ENCODE measurements at regions not wholly inside any gene's neighbourhood (a gene's known extent, or its start where the extent isn't known, plus 50 kb on each side); places are given as distances from the start of the nearest gene placed in this dataset.
A peak's percentile ranks its signal among the peaks of the same experiment; 100 is the strongest.

GRCh38 chr3:31008994-31009393 lies 114.5 kb upstream of the GADL1 start:
- DNase-seq, result no peak

GRCh38 chr3:31009881-31010280 lies 115.4 kb upstream of the GADL1 start:
- no peak for DNase-seq

GRCh38 chr3:31010491-31010890 lies 116.0 kb upstream of the GADL1 start:
- no peak for DNase-seq

GRCh38 chr3:31011380-31011779 lies 116.9 kb upstream of the GADL1 start:
- no peak for DNase-seq

- no peak for DNase-seq
Observed at GRCh38 chr3:31013090-31013489, 118.6 kb upstream of the GADL1 start.

GRCh38 chr3:31013843-31014242 lies 119.4 kb upstream of the GADL1 start:
- no peak for DNase-seq

- no peak for DNase-seq
Observed at GRCh38 chr3:31014317-31015040, 120.0 kb upstream of the GADL1 start.

GRCh38 chr3:31016196-31016595 lies 121.7 kb upstream of the GADL1 start:
- DNase-seq, result no peak

- no peak for DNase-seq
Observed at GRCh38 chr3:31022716-31023115, 128.3 kb upstream of the GADL1 start.

- DNase-seq, result no peak
Observed at GRCh38 chr3:31025541-31025940, 131.1 kb upstream of the GADL1 start.

- no peak for DNase-seq
Observed at GRCh38 chr3:31027191-31027761, 132.8 kb upstream of the GADL1 start.

- DNase-seq, result no peak
Observed at GRCh38 chr3:31027914-31028313, 133.5 kb upstream of the GADL1 start.

- no peak for DNase-seq
Observed at GRCh38 chr3:31028766-31029165, 134.3 kb upstream of the GADL1 start.

- peak; percentile 35 for DNase-seq
Observed at GRCh38 chr3:31029706-31030105, 135.2 kb upstream of the GADL1 start.

- DNase-seq, result no peak
Observed at GRCh38 chr3:31035681-31036080, 141.2 kb upstream of the GADL1 start.

GRCh38 chr3:31038086-31038739 lies 143.8 kb upstream of the GADL1 start:
- DNase-seq, result no peak

GRCh38 chr3:31039145-31039544 lies 144.7 kb upstream of the GADL1 start:
- DNase-seq, result no peak

- DNase-seq, result peak; percentile 46
Observed at GRCh38 chr3:31041161-31041978, 146.9 kb upstream of the GADL1 start.

- DNase-seq, result no peak
Observed at GRCh38 chr3:31043184-31043819, 148.8 kb upstream of the GADL1 start.

GRCh38 chr3:31047673-31048072 lies 153.2 kb upstream of the GADL1 start:
- DNase-seq, result no peak

GRCh38 chr3:31048143-31048542 lies 153.7 kb upstream of the GADL1 start:
- no peak for DNase-seq

GRCh38 chr3:31050296-31050695 lies 155.8 kb upstream of the GADL1 start:
- no peak for DNase-seq

Data from left kidney (tissue), 1 donor.